Natural killer cell (primary cell): ENCODE measurements at regions not wholly inside any gene's neighbourhood (a gene's known extent, or its start where the extent isn't known, plus 50 kb on each side); places are given as distances from the start of the nearest gene placed in this dataset.

Experiments
- ATAC-seq, 3 donors: fragments of 150-1000 bp in 2 of 3; fragments of 200-7000 bp in 1 of 3; cut with Tn5 transposase; 1 replicate in 1 of 3; 2 replicates in 2 of 3; pipeline ENCODE4 v1.10.0; 2021; ENCODE audit warnings: mild to moderate bottlenecking in 2 of 3, moderate library complexity in 2 of 3
- DNase-seq, 2 donors: peaks; one replicate each; pipeline versions ENCODE4 v3.0.0 to v3.0.0-alpha.2; 2013 to 2021; ENCODE audit warnings: mixed read lengths in 1 of 2
- H3K27ac ChIP-seq: one replicate; pipeline ENCODE4 v1.5.1; 2013; ENCODE audit warnings: mild to moderate bottlenecking, low read length
- H3K27me3 ChIP-seq: one replicate; pipeline ENCODE4 v1.6.1; 2013; ENCODE audit warnings: low read length; ENCODE audit not compliant: control insufficient read depth, insufficient read depth
- H3K36me3 ChIP-seq: one replicate; pipeline ENCODE4 v1.6.1; 2013; ENCODE audit warnings: low read length; ENCODE audit not compliant: control insufficient read depth, insufficient read depth
- H3K4me1 ChIP-seq: one replicate; pipeline ENCODE4 v1.6.1; 2013; ENCODE audit warnings: low read length; ENCODE audit not compliant: control insufficient read depth, insufficient read depth
- H3K4me3 ChIP-seq: one replicate; pipeline ENCODE4 v1.5.1; 2013; ENCODE audit warnings: low read length
- H3K9me3 ChIP-seq: one replicate; pipeline ENCODE4 v1.6.1; 2013; ENCODE audit warnings: low read length; ENCODE audit not compliant: control insufficient read depth, insufficient read depth
- H3K27ac Mint-ChIP-seq, 2 donors: one replicate each; pipeline ENCODE4 v1.8.0; 2022; ENCODE audit warnings: mild to moderate bottlenecking in 2 of 2, mixed read lengths in 2 of 2, moderate library complexity in 1 of 2
- H3K27me3 Mint-ChIP-seq, 2 donors: one replicate each; pipeline ENCODE4 v1.8.0; 2022; ENCODE audit warnings: low read depth in 2 of 2, mixed read lengths in 2 of 2
- H3K36me3 Mint-ChIP-seq: one replicate; pipeline ENCODE4 v1.8.0; 2022; ENCODE audit warnings: mixed read lengths
- H3K4me1 Mint-ChIP-seq, 2 donors: one replicate each; pipeline ENCODE4 v1.8.0; 2022; ENCODE audit warnings: mixed read lengths in 2 of 2
- H3K4me3 Mint-ChIP-seq: one replicate; pipeline ENCODE4 v1.8.0; 2022; ENCODE audit warnings: mild to moderate bottlenecking, moderate library complexity, mixed read lengths
- H3K9me3 Mint-ChIP-seq, 2 donors: one replicate each; pipeline ENCODE4 v1.8.0; 2022; ENCODE audit warnings: mixed read lengths in 2 of 2
- CTCF ChIP-seq: fragments of 200-600 bp; IDR thresholded peaks from one replicate; pipeline ENCODE4 v1.8.0; 2022; ENCODE audit warnings: antibody characterized with exemption
- WGBS: methylation state at CpG from one replicate; pipeline ENCODE4 v1.1.7; 2013; ENCODE audit warnings: missing lambda C conversion rate; ENCODE audit not compliant: insufficient coverage; 5-methylcytosine and 5-hydroxymethylcytosine counted together
- intact Hi-C: fragments of 100-400 bp; cut with micrococcal nuclease; formaldehyde crosslinking; loops from one replicate; pipeline ENCODE4 v1.14.2; 2022

GRCh38 chr9:18216376-18216775 is 257.6 kb upstream of the ADAMTSL1 start:
- Histone ChIP-seq H3K4me1 (no peaks in the 10 kb centered on the region), H3K36me3 (no peaks in the 10 kb centered on the region), H3K27ac (no peak overlapping the region), H3K9me3 (no peaks in the 10 kb centered on the region), H3K27me3 (no peaks in the 10 kb centered on the region), H3K4me3 (no peak overlapping the region)
- ATAC-seq (no peak), DNase-seq (no peak)
- Mint-ChIP-seq H3K36me3 (no peaks in the 10 kb centered on the region), H3K27ac (no peak overlapping the region), H3K4me3 (no peak overlapping the region), H3K27me3 (no peaks in the 10 kb centered on the region), H3K4me1 (no peaks in the 10 kb centered on the region), H3K9me3 (peaks cover 0 to 9% of the 10 kb centered on the region in 2 donors)
- 77% methylated on average over 1 of the region's 1 CpG for WGBS
- intact Hi-C loops, result no loop called here
- TF ChIP-seq CTCF, result no peak

- H3K9me3 ChIP-seq, result no peaks in the 10 kb centered on the region
- intact Hi-C loops, result no loop called here
- Mint-ChIP-seq H3K9me3 (no peaks in the 10 kb centered on the region), H3K27me3 (peaks cover under 1 to 3% of the 10 kb centered on the region in 2 donors), H3K36me3 (no peaks in the 10 kb centered on the region), H3K27ac (no peak overlapping the region), H3K4me3 (no peak overlapping the region), H3K4me1 (no peaks in the 10 kb centered on the region)
- no peak overlapping the region for H3K4me3 ChIP-seq
- WGBS, result 89% methylated on average over 3 of the region's 3 CpGs
- DNase-seq (no peak), ATAC-seq (no peak)
- no peaks in the 10 kb centered on the region for H3K4me1 ChIP-seq
- TF ChIP-seq CTCF, result no peak
- no peaks in the 10 kb centered on the region for H3K27me3 ChIP-seq
- H3K36me3 ChIP-seq, result no peaks in the 10 kb centered on the region
- H3K27ac ChIP-seq, result no peak overlapping the region
These were observed 245.9 kb upstream of the ADAMTSL1 start for GRCh38 chr9:18228101-18228500.

- no peaks in the 10 kb centered on the region for H3K36me3 Mint-ChIP-seq
- no peak for TF ChIP-seq CTCF
- H3K4me1 ChIP-seq, result no peaks in the 10 kb centered on the region
- no peak overlapping the region for H3K27ac ChIP-seq
- no peaks in the 10 kb centered on the region for H3K9me3 Mint-ChIP-seq
- ATAC-seq (no peak), DNase-seq (no peak)
- no peak overlapping the region for H3K4me3 Mint-ChIP-seq
- H3K4me3 ChIP-seq, result no peak overlapping the region
- no peaks in the 10 kb centered on the region for H3K9me3 ChIP-seq
- no peak overlapping the region for H3K27ac Mint-ChIP-seq
- peaks cover 3 to 10% of the 10 kb centered on the region in 2 donors for H3K27me3 Mint-ChIP-seq
- 63% methylated on average over 2 of the region's 2 CpGs for WGBS
- H3K27me3 ChIP-seq, result no peaks in the 10 kb centered on the region
- no peaks in the 10 kb centered on the region for H3K4me1 Mint-ChIP-seq
- intact Hi-C loops, result no loop called here
- H3K36me3 ChIP-seq, result no peaks in the 10 kb centered on the region
These were observed 243.8 kb upstream of the ADAMTSL1 start for GRCh38 chr9:18229992-18230676.

GRCh38 chr9:18233311-18233710 is 240.6 kb upstream of the ADAMTSL1 start:
- Histone ChIP-seq H3K4me3 (no peak overlapping the region), H3K9me3 (no peaks in the 10 kb centered on the region), H3K4me1 (no peaks in the 10 kb centered on the region), H3K27ac (no peak overlapping the region), H3K27me3 (no peaks in the 10 kb centered on the region), H3K36me3 (no peaks in the 10 kb centered on the region)
- H3K36me3 Mint-ChIP-seq, result no peaks in the 10 kb centered on the region
- H3K27me3 Mint-ChIP-seq, result peaks cover 0 to 10% of the 10 kb centered on the region in 2 donors
- no peaks in the 10 kb centered on the region for H3K9me3 Mint-ChIP-seq
- intact Hi-C loops, result no loop called here
- 76% methylated on average over 3 of the region's 4 CpGs for WGBS
- ATAC-seq (no peak), DNase-seq (no peak)
- no peak for TF ChIP-seq CTCF
- no peaks in the 10 kb centered on the region for H3K4me1 Mint-ChIP-seq
- H3K4me3 Mint-ChIP-seq, result no peak overlapping the region
- H3K27ac Mint-ChIP-seq, result no peak overlapping the region
